Chondrocyte (in vitro differentiated cells): ENCODE measurements at regions not wholly inside any gene's neighbourhood (a gene's known extent, or its start where the extent isn't known, plus 50 kb on each side); places are given as distances from the start of the nearest gene placed in this dataset.

Source experiments
- DNase-seq: peaks from one replicate; pipeline ENCODE4 v3.0.0; 2021; ENCODE audit warnings: mixed read lengths, low spot score
- H3K27ac Mint-ChIP-seq: one replicate; pipeline ENCODE4 v1.8.0; 2021; ENCODE audit warnings: mild to moderate bottlenecking, moderate library complexity, mixed read lengths; ENCODE audit not compliant: unreplicated experiment
- H3K27me3 Mint-ChIP-seq: 2 replicates; pipeline ENCODE4 v1.8.0; 2021; ENCODE audit warnings: low read depth, mixed read lengths
- H3K36me3 Mint-ChIP-seq: 2 replicates; pipeline ENCODE4 v1.8.0; 2021; ENCODE audit warnings: low read depth, mixed read lengths
- H3K4me1 Mint-ChIP-seq: 2 replicates; pipeline ENCODE4 v1.8.0; 2021; ENCODE audit warnings: low read depth, mild to moderate bottlenecking, mixed read lengths
- H3K4me3 Mint-ChIP-seq: one replicate; pipeline ENCODE4 v1.8.0; 2021; ENCODE audit warnings: mild to moderate bottlenecking, moderate library complexity, mixed read lengths; ENCODE audit not compliant: unreplicated experiment
- H3K9me3 Mint-ChIP-seq: 2 replicates; pipeline ENCODE4 v1.8.0; 2021; ENCODE audit warnings: low read depth, mixed read lengths
- CTCF ChIP-seq: fragments of 200-600 bp; sonication (generic); IDR thresholded peaks from 2 replicates; pipeline ENCODE4 v1.5.0; 2021; ENCODE audit warnings: antibody characterized with exemption, mild to moderate bottlenecking, moderate library complexity

DNA sequence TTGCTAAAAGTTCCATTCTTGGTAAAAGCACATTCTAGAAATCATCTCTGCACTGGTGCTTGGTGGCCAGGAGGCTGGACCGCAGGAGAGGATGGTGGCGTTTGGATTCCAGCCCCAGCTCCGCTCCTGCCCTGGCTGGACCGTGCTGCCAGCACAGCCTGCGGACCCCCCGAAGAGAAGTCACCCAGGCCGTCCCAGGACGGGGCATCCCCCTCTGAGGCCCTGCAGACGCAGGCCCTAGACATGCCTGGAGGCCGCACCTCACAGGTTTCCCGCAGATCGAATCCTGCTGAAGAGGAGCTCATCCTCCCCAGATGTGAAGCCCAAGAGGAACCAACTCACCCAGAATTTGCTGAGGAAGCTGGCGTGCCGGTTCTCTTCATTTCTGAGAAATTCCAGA lies 159.0 kb downstream of the TEX29 start:
- no peak for TF ChIP-seq CTCF
- Mint-ChIP-seq H3K36me3 (no peaks in the 10 kb centered on the region), H3K4me3 (no peak overlapping the region), H3K27ac (no peak overlapping the region), H3K9me3 (no peaks in the 10 kb centered on the region), H3K27me3 (peaks cover 19% of the 10 kb centered on the region), H3K4me1 (no peaks in the 10 kb centered on the region)
- DNase-seq: no peak

GRCh38 chr13:111480503-111480902 lies 160.1 kb downstream of the TEX29 start:
- Mint-ChIP-seq H3K4me3 (no peak overlapping the region), H3K27ac (no peak overlapping the region), H3K36me3 (no peaks in the 10 kb centered on the region), H3K4me1 (no peaks in the 10 kb centered on the region), H3K9me3 (peaks cover under 1% of the 10 kb centered on the region), H3K27me3 (peaks cover 25% of the 10 kb centered on the region)
- TF ChIP-seq CTCF: no peak
- DNase-seq: no peak

DNA sequence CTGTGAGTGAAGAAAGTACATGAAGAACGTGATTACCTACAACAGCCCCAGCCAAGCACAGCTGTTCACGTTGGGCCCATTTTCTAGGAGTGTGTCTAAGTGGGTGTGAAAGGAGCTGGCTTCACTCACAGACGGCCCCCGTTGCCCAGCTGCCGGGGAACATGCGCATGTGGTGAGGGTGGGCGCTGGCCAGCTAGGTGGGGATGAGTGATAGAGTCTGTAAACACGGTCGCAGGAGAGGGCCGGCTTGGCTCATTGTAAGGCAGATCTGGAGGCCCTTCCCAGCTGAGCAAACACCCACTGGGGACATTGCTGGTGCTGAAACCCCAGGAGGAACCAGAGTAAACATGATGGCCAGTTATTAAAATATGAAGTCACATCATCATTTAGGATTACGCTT lies 160.5 kb downstream of the TEX29 start:
- no peak for DNase-seq
- no peaks in the 10 kb centered on the region for H3K36me3 Mint-ChIP-seq
- no peak overlapping the region for H3K27ac Mint-ChIP-seq
- H3K9me3 Mint-ChIP-seq: peaks cover 3% of the 10 kb centered on the region
- TF ChIP-seq CTCF: no peak
- peaks cover 25% of the 10 kb centered on the region for H3K27me3 Mint-ChIP-seq
- H3K4me1 Mint-ChIP-seq: no peaks in the 10 kb centered on the region
- H3K4me3 Mint-ChIP-seq: no peak overlapping the region

DNA sequence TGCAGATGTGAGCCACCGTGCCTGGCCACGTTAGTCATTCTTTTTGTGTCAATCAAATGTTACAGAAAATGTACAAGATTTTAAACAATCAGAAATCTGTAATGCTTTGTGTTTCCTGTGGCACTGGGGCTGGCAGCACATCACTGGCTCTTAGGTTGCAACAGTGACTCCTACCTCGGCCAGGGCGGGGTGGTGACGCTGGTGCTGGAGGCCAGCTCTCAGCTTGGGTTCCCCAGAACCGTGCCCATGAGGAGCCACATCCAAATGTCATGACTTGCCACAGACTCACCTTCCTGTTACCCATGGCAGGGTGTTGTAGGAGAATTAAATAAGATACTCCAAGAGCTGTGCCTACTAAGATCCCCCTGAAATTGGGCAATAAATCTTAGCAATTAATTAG lies 161.7 kb downstream of the TEX29 start:
- Mint-ChIP-seq H3K36me3 (no peaks in the 10 kb centered on the region), H3K27me3 (peaks cover 25% of the 10 kb centered on the region), H3K27ac (no peak overlapping the region), H3K4me1 (no peaks in the 10 kb centered on the region), H3K9me3 (peaks cover 7% of the 10 kb centered on the region), H3K4me3 (no peak overlapping the region)
- DNase-seq: no peak
- TF ChIP-seq CTCF: no peak

DNA sequence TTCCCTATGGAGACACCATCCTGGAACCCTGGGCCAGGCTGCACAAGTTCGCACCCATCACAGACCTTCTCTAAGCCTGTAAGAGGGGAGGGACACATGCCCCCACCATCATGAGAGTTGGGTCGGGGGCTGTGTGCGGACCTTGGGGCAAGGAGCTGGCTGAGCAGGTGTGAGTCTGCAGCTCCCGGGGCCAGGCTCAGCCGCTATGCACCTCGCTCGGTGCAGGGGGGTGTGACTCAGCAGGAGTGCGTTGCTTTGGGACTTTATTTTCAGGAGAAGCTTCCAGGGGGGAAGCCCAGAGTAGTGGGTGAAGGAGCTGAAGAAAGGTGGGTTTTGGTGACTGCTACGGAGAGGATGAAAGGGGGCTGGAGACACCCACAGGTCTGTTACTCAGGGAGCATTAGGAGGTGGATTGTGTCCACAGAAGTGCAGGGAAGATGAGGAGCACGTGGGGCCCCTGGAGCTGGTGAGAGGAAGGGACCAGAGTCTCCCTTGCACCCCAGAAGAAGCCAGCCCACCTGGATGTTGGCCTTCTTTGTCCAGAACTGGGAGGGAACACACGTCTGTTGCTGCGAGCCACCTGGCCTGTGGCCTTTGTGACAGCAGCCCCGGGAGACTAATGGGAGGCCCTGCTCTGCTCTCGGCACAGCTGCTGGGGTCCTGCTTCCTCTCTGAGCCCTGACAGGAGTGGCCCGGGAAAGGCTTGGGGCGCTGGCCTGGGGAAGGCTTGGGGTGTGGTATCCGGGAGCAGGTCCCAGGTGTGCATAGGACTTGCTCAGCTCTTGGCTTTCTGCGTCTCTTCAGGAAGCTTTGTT lies 162.6 kb downstream of the TEX29 start:
- Mint-ChIP-seq H3K27me3 (peaks cover 25% of the 10 kb centered on the region), H3K4me1 (no peaks in the 10 kb centered on the region), H3K27ac (no peak overlapping the region)

More for the DNA sequence above, 162.6 kb downstream of the TEX29 start:
- DNase-seq: no peak
- TF ChIP-seq CTCF: no peak
- Mint-ChIP-seq H3K4me3 (no peak overlapping the region), H3K9me3 (peaks cover 11% of the 10 kb centered on the region), H3K36me3 (no peaks in the 10 kb centered on the region)
